Activated T-cell treated with anti-CD3 and anti-CD28 coated beads, Interleukin-2, amount 50 U/mL, for 72 hours (primary cell): ENCODE measurements at regions not wholly inside any gene's neighbourhood (a gene's known extent, or its start where the extent isn't known, plus 50 kb on each side); places are given as distances from the start of the nearest gene placed in this dataset.
"Not testable (repeated sequence)": the region's sequence is repeated elsewhere in the genome, so short reads cannot be mapped to it uniquely, and the experiment has no call there.

ENCODE experiments used
- ATAC-seq, 2 donors: fragments of 150-1000 bp; cut with Tn5 transposase; replicated peaks in 1 of 2; 2 replicates each; pipeline ENCODE4 v1.10.0; 2021; ENCODE audit warnings: moderate library complexity in 2 of 2, mild to moderate bottlenecking in 1 of 2
- DNase-seq, 2 donors: peaks; one replicate each; pipeline ENCODE4 v3.0.0; 2021 to 2022; ENCODE audit warnings: mixed read lengths in 1 of 2
- H3K27ac Mint-ChIP-seq: one replicate; pipeline ENCODE4 v1.8.0; 2022; ENCODE audit warnings: mild to moderate bottlenecking, moderate library complexity, mixed read lengths
- H3K27me3 Mint-ChIP-seq: one replicate; pipeline ENCODE4 v1.8.0; 2022; ENCODE audit warnings: low read depth, mixed read lengths
- H3K36me3 Mint-ChIP-seq, 2 donors: one replicate each; pipeline ENCODE4 v1.8.0; 2022; ENCODE audit warnings: mixed read lengths in 2 of 2, mild to moderate bottlenecking in 1 of 2; ENCODE audit not compliant: insufficient read depth in 2 of 2
- H3K4me1 Mint-ChIP-seq: one replicate; pipeline ENCODE4 v1.8.0; 2022; ENCODE audit warnings: low read depth, mixed read lengths
- H3K4me3 Mint-ChIP-seq, 2 donors: one replicate each; pipeline ENCODE4 v1.8.0; 2022; ENCODE audit warnings: mild to moderate bottlenecking in 2 of 2, mixed read lengths in 2 of 2, moderate library complexity in 2 of 2
- H3K9me3 Mint-ChIP-seq, 2 donors: one replicate each; pipeline ENCODE4 v1.8.0; 2022; ENCODE audit warnings: mixed read lengths in 2 of 2

GRCh38 chr6:141963543-141964295 lies 169.0 kb upstream of the GJE1 start:
- Mint-ChIP-seq H3K9me3 (peaks cover 0 to 4% of the 10 kb centered on the region in 2 donors), H3K4me1 (peaks cover 5% of the 10 kb centered on the region), H3K36me3 (no peaks in the 10 kb centered on the region), H3K4me3 (no peak overlapping the region), H3K27me3 (peaks cover 11% of the 10 kb centered on the region), H3K27ac (no peak overlapping the region)
- peak; percentile 79 to 95 for ATAC-seq
- DNase-seq = peak in 1 of 2 donors; percentile 7

GRCh38 chr6:141957271-141957670 lies 175.5 kb upstream of the GJE1 start:
- peaks cover 7 to 8% of the 10 kb centered on the region in 2 donors for H3K9me3 Mint-ChIP-seq
- H3K4me1 Mint-ChIP-seq = no peaks in the 10 kb centered on the region
- H3K4me3 Mint-ChIP-seq = no peak overlapping the region
- no peak overlapping the region for H3K27ac Mint-ChIP-seq
- DNase-seq (no peak), ATAC-seq (no peak)
- H3K27me3 Mint-ChIP-seq = no peaks in the 10 kb centered on the region
- peaks cover 5 to 12% of the 10 kb centered on the region in 2 donors for H3K36me3 Mint-ChIP-seq

- Mint-ChIP-seq H3K4me1 (no peaks in the 10 kb centered on the region), H3K4me3 (no peak overlapping the region), H3K36me3 (peaks cover 9 to 13% of the 10 kb centered on the region in 2 donors), H3K27me3 (no peaks in the 10 kb centered on the region), H3K27ac (no peak overlapping the region), H3K9me3 (peaks cover 11 to 12% of the 10 kb centered on the region in 2 donors)
- no peak for DNase-seq
- ATAC-seq = no peak
Measured at GRCh38 chr6:141956868-141957267, 175.9 kb upstream of the GJE1 start.

- H3K36me3 Mint-ChIP-seq = peaks cover 9 to 15% of the 10 kb centered on the region in 2 donors
- no peak for ATAC-seq
- H3K9me3 Mint-ChIP-seq = peaks cover 15 to 17% of the 10 kb centered on the region in 2 donors
- H3K4me1 Mint-ChIP-seq = no peaks in the 10 kb centered on the region
- DNase-seq = no peak
- no peak overlapping the region for H3K4me3 Mint-ChIP-seq
- H3K27me3 Mint-ChIP-seq = no peaks in the 10 kb centered on the region
- H3K27ac Mint-ChIP-seq = no peak overlapping the region
Measured at GRCh38 chr6:141956046-141956761, 176.5 kb upstream of the GJE1 start.

GRCh38 chr6:141953072-141953471 lies 179.7 kb upstream of the GJE1 start:
- no peak for ATAC-seq
- Mint-ChIP-seq H3K4me1 (no peaks in the 10 kb centered on the region), H3K4me3 (no peak overlapping the region), H3K27ac (no peak overlapping the region), H3K9me3 (peaks cover 15 to 17% of the 10 kb centered on the region in 2 donors), H3K27me3 (no peaks in the 10 kb centered on the region), H3K36me3 (peaks cover 9 to 15% of the 10 kb centered on the region in 2 donors)
- DNase-seq = no peak

- H3K9me3 Mint-ChIP-seq = peaks cover 15 to 16% of the 10 kb centered on the region in 2 donors
- ATAC-seq = no peak
- no peak overlapping the region for H3K27ac Mint-ChIP-seq
- peaks cover 3 to 5% of the 10 kb centered on the region in 2 donors for H3K36me3 Mint-ChIP-seq
- H3K27me3 Mint-ChIP-seq = no peaks in the 10 kb centered on the region
- no peaks in the 10 kb centered on the region for H3K4me1 Mint-ChIP-seq
- DNase-seq = no peak
- no peak overlapping the region for H3K4me3 Mint-ChIP-seq
Measured at GRCh38 chr6:141946502-141946901, 186.2 kb upstream of the GJE1 start.

GRCh38 chr6:141938664-141939063 lies 194.1 kb upstream of the GJE1 start:
- Mint-ChIP-seq H3K4me1 (no peaks in the 10 kb centered on the region), H3K4me3 (no peak overlapping the region), H3K27ac (no peak overlapping the region), H3K9me3 (peaks cover 10% of the 10 kb centered on the region in 2 donors), H3K27me3 (peaks cover 7% of the 10 kb centered on the region), H3K36me3 (peaks cover 3 to 5% of the 10 kb centered on the region in 2 donors)
- ATAC-seq = no peak
- no peak for DNase-seq

- DNase-seq (no peak), ATAC-seq (no peak)
- H3K27ac Mint-ChIP-seq = no peak overlapping the region
- no peaks in the 10 kb centered on the region for H3K9me3 Mint-ChIP-seq
- H3K4me1 Mint-ChIP-seq = no peaks in the 10 kb centered on the region
- H3K27me3 Mint-ChIP-seq = peaks cover 5% of the 10 kb centered on the region
- H3K36me3 Mint-ChIP-seq = no peaks in the 10 kb centered on the region
- no peak overlapping the region for H3K4me3 Mint-ChIP-seq
Measured at GRCh38 chr6:141932685-141933084, 200.0 kb upstream of the GJE1 start.

GRCh38 chr6:141926200-141926900 lies 206.4 kb upstream of the GJE1 start:
- peak; percentile 62 to 82 for ATAC-seq

GRCh38 chr6:141925001-141925400 lies 207.7 kb upstream of the GJE1 start:
- Mint-ChIP-seq H3K27me3 (no peaks in the 10 kb centered on the region), H3K4me3 (no peak overlapping the region), H3K36me3 (peaks cover 1% of the 10 kb centered on the region in 2 donors), H3K27ac (no peak overlapping the region), H3K9me3 (peaks cover 0 to 3% of the 10 kb centered on the region in 2 donors), H3K4me1 (no peaks in the 10 kb centered on the region)
- DNase-seq = no peak
- no peak for ATAC-seq

More at GRCh38 chr6:141926200-141926900, 206.4 kb upstream of the GJE1 start:
- not testable (repeated sequence) for H3K27me3 Mint-ChIP-seq, H3K36me3 Mint-ChIP-seq, DNase-seq, H3K4me3 Mint-ChIP-seq, H3K27ac Mint-ChIP-seq, H3K4me1 Mint-ChIP-seq, H3K9me3 Mint-ChIP-seq

GRCh38 chr6:141922898-141923297 lies 209.8 kb upstream of the GJE1 start:
- peaks cover 0 to 3% of the 10 kb centered on the region in 2 donors for H3K9me3 Mint-ChIP-seq
- ATAC-seq = no peak
- no peak overlapping the region for H3K4me3 Mint-ChIP-seq
- DNase-seq = no peak
- peaks cover 1% of the 10 kb centered on the region in 2 donors for H3K36me3 Mint-ChIP-seq
- no peak overlapping the region for H3K27ac Mint-ChIP-seq
- H3K4me1 Mint-ChIP-seq = no peaks in the 10 kb centered on the region
- no peaks in the 10 kb centered on the region for H3K27me3 Mint-ChIP-seq

- not testable (repeated sequence) for ATAC-seq, H3K27me3 Mint-ChIP-seq, H3K4me1 Mint-ChIP-seq, DNase-seq, H3K4me3 Mint-ChIP-seq, H3K36me3 Mint-ChIP-seq, H3K9me3 Mint-ChIP-seq, H3K27ac Mint-ChIP-seq
Measured at GRCh38 chr6:141916682-141917505, 215.8 kb upstream of the GJE1 start.
